ENCODE measurements at regions not wholly inside any gene's neighbourhood (a gene's known extent, or its start where the extent isn't known, plus 50 kb on each side); places are given as distances from the start of the nearest gene placed in this dataset.

DNA sequence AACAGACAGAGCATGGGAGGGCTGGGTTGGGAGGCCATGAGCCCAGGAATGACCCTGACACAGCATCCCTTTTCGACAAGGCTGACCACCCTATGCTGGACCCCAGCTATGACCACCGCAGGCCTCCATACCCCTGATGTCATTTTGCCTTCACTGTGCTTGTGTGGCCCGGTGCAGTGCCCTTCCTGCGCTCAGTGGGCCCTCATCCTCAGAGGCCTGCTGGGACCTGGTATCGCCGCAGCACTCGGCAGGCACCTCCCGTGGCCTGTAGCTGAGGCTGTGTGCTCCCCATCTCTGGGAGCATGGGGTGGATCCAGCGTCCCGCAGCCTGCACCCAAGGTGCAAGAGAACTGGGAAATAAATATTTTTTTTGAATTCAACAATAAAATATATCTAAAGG is 73.1 kb upstream of the MEF2A start:
- TF ChIP-seq CTCF (IDR thresholded peaks at IDR 0.05; ENCODE audit: low read depth, low read length) (no peak), EZH2phosphoT487 (IDR thresholded peaks at IDR 0.05; ENCODE audit: low read depth) (no peak)
